ENCODE measurements at regions not wholly inside any gene's neighbourhood (a gene's known extent, or its start where the extent isn't known, plus 50 kb on each side); places are given as distances from the start of the nearest gene placed in this dataset.

DNA sequence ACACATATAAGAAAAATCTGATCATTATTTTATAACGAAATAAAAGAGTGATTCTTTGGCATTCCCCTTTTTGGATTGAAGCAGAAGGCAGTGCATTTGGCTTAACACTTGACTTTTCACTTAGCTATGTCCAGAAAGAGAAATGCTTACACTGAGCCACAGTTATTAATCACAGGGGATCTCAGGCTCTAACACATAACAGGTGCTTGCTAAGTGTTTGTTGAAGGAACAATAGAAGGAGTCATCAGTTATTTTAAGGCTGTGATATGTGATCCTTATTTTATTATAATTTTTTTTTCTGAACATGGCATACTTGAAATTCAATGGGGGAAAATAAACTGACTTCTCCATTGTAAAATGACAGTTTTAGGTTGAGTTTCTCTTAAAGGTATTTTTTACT is 209.5 kb downstream of the UBE2E3 start:
- TF ChIP-seq, protein P1, sequence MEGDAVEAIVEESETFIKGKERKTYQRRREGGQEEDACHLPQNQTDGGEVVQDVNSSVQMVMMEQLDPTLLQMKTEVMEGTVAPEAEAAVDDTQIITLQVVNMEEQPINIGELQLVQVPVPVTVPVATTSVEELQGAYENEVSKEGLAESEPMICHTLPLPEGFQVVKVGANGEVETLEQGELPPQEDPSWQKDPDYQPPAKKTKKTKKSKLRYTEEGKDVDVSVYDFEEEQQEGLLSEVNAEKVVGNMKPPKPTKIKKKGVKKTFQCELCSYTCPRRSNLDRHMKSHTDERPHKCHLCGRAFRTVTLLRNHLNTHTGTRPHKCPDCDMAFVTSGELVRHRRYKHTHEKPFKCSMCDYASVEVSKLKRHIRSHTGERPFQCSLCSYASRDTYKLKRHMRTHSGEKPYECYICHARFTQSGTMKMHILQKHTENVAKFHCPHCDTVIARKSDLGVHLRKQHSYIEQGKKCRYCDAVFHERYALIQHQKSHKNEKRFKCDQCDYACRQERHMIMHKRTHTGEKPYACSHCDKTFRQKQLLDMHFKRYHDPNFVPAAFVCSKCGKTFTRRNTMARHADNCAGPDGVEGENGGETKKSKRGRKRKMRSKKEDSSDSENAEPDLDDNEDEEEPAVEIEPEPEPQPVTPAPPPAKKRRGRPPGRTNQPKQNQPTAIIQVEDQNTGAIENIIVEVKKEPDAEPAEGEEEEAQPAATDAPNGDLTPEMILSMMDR (IDR thresholded peaks at IDR 0.05), result no peak
- no peak for TF ChIP-seq POLR2A (IDR thresholded peaks at IDR 0.05)
